Liver (tissue), 3 donors: ENCODE measurements at regions not wholly inside any gene's neighbourhood (a gene's known extent, or its start where the extent isn't known, plus 50 kb on each side); places are given as distances from the start of the nearest gene placed in this dataset.

Source experiments
- RAD21 ChIP-seq, 2 donors: IDR thresholded peaks; 2 replicates each; pipeline ENCODE4 v1.6.1; 2016; ENCODE audit warnings: antibody characterized with exemption in 2 of 2, mild to moderate bottlenecking in 2 of 2
- SP1 ChIP-seq: IDR thresholded peaks from 2 replicates; pipeline ENCODE4 v1.6.1; 2018; ENCODE audit warnings: antibody characterized with exemption, mild to moderate bottlenecking
- TAF1 ChIP-seq: conservative IDR thresholded peaks from 2 replicates; pipeline ENCODE4 v1.6.1; 2016; ENCODE audit warnings: antibody characterized with exemption, mild to moderate bottlenecking
- TF ChIP-seq, protein P1 (sequence below): fragments of 150-350 bp; IDR thresholded peaks from 2 replicates; pipeline ENCODE4 v1.5.1; 2017; ENCODE audit warnings: improper control_type of control experiment, low read depth, low read length; ENCODE audit not compliant: missing input control
- TF ChIP-seq, protein P2 (sequence below): IDR thresholded peaks from 2 replicates; pipeline ENCODE4 v1.6.1; 2016; ENCODE audit warnings: antibody characterized with exemption
- donor health status: healthy.
- donor health status: healthy.

DNA sequence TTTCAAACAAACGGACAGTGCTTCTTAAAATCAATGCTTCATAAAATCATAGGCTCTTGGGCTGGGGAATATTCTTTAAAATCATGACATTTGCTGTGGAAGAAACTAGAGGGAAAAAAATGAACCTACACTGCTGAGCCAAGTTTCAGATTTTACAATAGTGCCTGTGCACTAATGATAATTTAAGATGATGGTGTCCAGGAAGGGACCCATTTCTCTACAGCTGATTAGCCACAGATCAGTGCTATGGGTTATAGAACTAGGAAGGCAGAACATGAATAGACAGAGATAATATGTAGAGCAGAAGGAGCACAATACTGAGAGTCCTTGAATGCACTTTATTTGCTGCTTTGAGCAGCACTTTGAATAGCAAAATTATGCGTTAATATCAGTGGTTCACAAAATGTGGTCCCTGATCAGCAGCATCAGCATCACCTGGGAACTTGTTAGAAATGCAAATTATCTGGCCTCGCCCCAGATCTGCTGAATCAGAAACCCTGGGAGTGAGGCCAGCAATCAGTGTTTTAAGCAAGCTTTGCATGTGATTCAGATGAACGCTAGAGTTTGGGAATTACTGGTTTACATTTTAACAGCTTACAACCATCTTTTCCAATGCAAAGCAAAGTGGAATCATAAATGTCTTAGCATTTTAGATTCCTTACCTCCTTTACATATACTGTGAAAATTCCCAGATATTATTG, 135.8 kb upstream of the ANKRD28 start:
- TF ChIP-seq, protein P1, sequence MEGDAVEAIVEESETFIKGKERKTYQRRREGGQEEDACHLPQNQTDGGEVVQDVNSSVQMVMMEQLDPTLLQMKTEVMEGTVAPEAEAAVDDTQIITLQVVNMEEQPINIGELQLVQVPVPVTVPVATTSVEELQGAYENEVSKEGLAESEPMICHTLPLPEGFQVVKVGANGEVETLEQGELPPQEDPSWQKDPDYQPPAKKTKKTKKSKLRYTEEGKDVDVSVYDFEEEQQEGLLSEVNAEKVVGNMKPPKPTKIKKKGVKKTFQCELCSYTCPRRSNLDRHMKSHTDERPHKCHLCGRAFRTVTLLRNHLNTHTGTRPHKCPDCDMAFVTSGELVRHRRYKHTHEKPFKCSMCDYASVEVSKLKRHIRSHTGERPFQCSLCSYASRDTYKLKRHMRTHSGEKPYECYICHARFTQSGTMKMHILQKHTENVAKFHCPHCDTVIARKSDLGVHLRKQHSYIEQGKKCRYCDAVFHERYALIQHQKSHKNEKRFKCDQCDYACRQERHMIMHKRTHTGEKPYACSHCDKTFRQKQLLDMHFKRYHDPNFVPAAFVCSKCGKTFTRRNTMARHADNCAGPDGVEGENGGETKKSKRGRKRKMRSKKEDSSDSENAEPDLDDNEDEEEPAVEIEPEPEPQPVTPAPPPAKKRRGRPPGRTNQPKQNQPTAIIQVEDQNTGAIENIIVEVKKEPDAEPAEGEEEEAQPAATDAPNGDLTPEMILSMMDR = no peak
- TF ChIP-seq, protein P2, sequence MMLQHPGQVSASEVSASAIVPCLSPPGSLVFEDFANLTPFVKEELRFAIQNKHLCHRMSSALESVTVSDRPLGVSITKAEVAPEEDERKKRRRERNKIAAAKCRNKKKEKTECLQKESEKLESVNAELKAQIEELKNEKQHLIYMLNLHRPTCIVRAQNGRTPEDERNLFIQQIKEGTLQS = no peak
- TF ChIP-seq TAF1 (no peak), RAD21 (IDR thresholded peaks at IDR 0.05) (no peak), SP1 (no peak)
